ENCODE measurements at regions not wholly inside any gene's neighbourhood (a gene's known extent, or its start where the extent isn't known, plus 50 kb on each side); places are given as distances from the start of the nearest gene placed in this dataset.
"Not testable (repeated sequence)": the region's sequence is repeated elsewhere in the genome, so short reads cannot be mapped to it uniquely, and the experiment has no call there.

DNA sequence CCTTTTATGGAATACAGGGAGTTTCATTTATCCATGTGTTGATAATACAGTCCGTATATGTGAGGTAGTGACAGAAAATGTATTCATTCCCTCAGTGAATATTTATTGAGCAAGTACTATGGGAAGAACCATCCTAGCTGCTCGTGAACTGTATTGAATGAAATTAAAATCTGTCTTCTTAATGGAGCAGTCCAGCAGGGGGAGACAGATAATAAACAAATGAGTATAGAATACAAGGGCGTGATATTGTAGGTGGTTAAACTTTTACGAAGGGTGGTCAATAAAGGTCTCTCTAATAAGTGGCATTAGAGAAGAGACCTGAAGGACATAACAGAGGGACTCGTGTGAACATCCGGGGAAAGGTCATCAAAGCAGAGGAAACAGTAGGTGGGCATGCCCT lies 62.7 kb upstream of the OSTN start:
- no peaks in the 10 kb centered on the region for H3K27me3 ChIP-seq (ENCODE audit: control insufficient read depth, insufficient read depth, low read length)
- TF ChIP-seq, protein P1, sequence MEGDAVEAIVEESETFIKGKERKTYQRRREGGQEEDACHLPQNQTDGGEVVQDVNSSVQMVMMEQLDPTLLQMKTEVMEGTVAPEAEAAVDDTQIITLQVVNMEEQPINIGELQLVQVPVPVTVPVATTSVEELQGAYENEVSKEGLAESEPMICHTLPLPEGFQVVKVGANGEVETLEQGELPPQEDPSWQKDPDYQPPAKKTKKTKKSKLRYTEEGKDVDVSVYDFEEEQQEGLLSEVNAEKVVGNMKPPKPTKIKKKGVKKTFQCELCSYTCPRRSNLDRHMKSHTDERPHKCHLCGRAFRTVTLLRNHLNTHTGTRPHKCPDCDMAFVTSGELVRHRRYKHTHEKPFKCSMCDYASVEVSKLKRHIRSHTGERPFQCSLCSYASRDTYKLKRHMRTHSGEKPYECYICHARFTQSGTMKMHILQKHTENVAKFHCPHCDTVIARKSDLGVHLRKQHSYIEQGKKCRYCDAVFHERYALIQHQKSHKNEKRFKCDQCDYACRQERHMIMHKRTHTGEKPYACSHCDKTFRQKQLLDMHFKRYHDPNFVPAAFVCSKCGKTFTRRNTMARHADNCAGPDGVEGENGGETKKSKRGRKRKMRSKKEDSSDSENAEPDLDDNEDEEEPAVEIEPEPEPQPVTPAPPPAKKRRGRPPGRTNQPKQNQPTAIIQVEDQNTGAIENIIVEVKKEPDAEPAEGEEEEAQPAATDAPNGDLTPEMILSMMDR (IDR thresholded peaks at IDR 0.05; ENCODE audit: insufficient read depth, low read length, poor library complexity, severe bottlenecking): no peak
- no peak overlapping the region for H3K4me3 ChIP-seq (ENCODE audit: low read depth, low read length)
- DNase-seq (ENCODE audit: low read depth): no peak
- no peaks in the 10 kb centered on the region for H3K36me3 ChIP-seq (ENCODE audit: control insufficient read depth, insufficient read depth, low read length)

DNA sequence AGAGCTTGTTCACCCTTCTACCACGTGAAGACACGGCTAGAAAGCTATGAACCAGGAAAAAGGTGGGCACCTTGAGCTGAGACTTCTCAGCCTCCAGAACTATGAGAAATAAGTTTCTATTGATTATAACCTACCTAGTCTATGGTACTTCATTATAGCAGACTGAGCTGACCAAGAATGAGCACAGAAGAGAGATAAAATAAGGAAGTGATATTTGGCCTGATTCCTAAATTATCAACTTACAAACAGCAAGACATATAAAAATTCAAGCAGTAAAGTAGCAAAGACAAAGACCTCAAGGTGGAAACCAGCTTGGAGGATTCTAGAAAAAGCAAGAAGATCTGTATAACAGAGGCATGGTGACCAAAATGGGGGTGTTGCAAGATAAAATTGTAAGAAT lies 63.9 kb upstream of the OSTN start:
- no peak for DNase-seq (ENCODE audit: low read depth)
- no peak overlapping the region for H3K4me3 ChIP-seq (ENCODE audit: low read depth, low read length)
- no peaks in the 10 kb centered on the region for H3K36me3 ChIP-seq (ENCODE audit: control insufficient read depth, insufficient read depth, low read length)
- no peaks in the 10 kb centered on the region for H3K27me3 ChIP-seq (ENCODE audit: control insufficient read depth, insufficient read depth, low read length)
- TF ChIP-seq, protein P1 (IDR thresholded peaks at IDR 0.05; ENCODE audit: insufficient read depth, low read length, poor library complexity, severe bottlenecking): no peak

DNA sequence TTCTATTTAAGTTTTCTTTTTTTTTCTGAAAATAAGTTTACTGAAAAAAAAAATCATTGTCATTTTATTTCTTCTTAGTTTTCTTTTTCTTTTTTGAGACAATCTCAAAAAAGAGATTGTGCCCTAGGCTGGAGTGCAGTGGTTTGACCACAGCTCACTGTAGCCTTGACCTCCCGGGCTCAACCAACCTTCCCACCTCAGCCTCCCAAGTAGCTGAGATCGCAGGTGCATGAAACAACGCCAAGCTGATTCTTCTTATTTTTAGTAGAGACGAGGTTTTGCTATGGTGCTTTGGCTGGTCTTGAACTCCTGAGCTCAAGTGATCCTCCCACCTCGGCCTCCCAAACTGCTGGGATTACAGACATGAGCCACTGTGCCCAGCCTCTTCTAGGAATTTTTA lies 65.7 kb upstream of the OSTN start:
- no peaks in the 10 kb centered on the region for H3K27me3 ChIP-seq (ENCODE audit: control insufficient read depth, insufficient read depth, low read length)
- TF ChIP-seq, protein P1 (IDR thresholded peaks at IDR 0.05; ENCODE audit: insufficient read depth, low read length, poor library complexity, severe bottlenecking): no peak

DNA sequence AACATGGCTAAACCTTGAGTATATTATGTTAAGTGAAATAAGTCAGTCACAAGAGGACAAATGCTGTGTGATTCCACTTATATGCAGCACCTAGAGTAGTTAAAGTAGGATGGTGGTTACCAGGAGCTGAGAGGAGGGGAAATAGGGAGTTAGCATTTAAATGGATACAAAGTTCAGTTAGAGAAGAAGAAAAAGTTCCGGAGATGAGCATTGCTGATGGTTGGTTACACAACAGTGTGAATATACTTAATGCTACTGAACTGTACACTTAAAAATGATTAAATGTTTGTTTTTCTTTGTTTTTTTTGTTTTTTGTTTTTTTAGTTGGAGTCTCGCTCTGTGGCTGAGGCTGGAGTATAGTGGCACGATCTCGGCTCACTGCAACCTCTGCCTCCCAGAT lies 67.7 kb upstream of the OSTN start:
- Histone ChIP-seq H3K4me3 (ENCODE audit: low read depth, low read length) (no peak overlapping the region), H3K27me3 (ENCODE audit: control insufficient read depth, insufficient read depth, low read length) (no peaks in the 10 kb centered on the region), H3K36me3 (ENCODE audit: control insufficient read depth, insufficient read depth, low read length) (no peaks in the 10 kb centered on the region)
- no peak for DNase-seq (ENCODE audit: low read depth)
- TF ChIP-seq, protein P1 (IDR thresholded peaks at IDR 0.05; ENCODE audit: insufficient read depth, low read length, poor library complexity, severe bottlenecking): no peak

More for the DNA sequence above, 65.7 kb upstream of the OSTN start:
- no peak for DNase-seq (ENCODE audit: low read depth)
- H3K36me3 ChIP-seq (ENCODE audit: control insufficient read depth, insufficient read depth, low read length): no peaks in the 10 kb centered on the region
- no peak overlapping the region for H3K4me3 ChIP-seq (ENCODE audit: low read depth, low read length)

DNA sequence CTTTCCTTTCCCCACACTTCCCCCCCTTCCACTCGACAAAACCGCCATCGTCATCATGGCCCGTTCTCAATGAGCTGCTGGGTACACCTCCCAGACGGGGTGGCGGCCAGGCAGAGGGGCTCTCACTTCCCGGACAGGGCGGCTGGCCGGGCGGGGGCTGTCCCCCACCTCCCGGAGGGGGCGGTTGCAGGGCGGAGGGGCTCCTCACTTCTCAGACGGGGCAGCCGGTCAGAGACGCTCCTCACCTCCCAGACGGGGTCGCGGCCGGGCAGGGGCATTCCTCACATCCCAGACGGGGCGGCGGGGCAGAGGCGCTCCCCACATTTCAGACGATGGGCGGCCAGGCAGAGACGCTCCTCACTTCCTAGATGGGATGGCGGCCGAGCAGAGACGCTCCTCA lies 74.2 kb upstream of the OSTN start:
- H3K27me3 ChIP-seq (ENCODE audit: control insufficient read depth, insufficient read depth, low read length); H3K4me3 ChIP-seq (ENCODE audit: low read depth, low read length); DNase-seq (ENCODE audit: low read depth); H3K36me3 ChIP-seq (ENCODE audit: control insufficient read depth, insufficient read depth, low read length): not testable (repeated sequence)

DNA sequence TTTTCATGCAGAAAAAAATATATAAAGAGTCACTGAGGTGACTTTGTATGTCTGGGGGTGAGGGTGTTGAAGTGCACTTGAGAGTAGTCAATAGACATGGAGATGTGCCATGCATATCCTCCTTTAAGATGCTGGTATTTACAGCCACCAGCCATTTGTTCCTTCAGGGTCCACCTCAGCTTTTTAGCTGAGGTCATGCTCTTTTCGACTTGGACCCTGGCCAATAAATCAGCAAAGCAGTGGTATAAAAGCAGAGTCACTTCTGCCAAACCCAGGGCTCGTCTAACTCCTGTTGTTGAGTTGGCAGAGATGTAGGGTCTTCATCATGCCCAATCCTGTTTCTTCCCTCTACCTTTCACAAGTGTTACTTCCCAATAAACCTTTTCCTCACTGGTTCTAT lies 75.1 kb upstream of the OSTN start:
- no peak for DNase-seq (ENCODE audit: low read depth)
- no peaks in the 10 kb centered on the region for H3K36me3 ChIP-seq (ENCODE audit: control insufficient read depth, insufficient read depth, low read length)
- TF ChIP-seq, protein P1 (IDR thresholded peaks at IDR 0.05; ENCODE audit: insufficient read depth, low read length, poor library complexity, severe bottlenecking): no peak

More for the DNA sequence above, 75.1 kb upstream of the OSTN start:
- Histone ChIP-seq H3K4me3 (ENCODE audit: low read depth, low read length) (no peak overlapping the region), H3K27me3 (ENCODE audit: control insufficient read depth, insufficient read depth, low read length) (no peaks in the 10 kb centered on the region)

All from kidney epithelial cell (primary cell).